ENCODE measurements at regions not wholly inside any gene's neighbourhood (a gene's known extent, or its start where the extent isn't known, plus 50 kb on each side); places are given as distances from the start of the nearest gene placed in this dataset.

GRCh38 chrX:82087699-82088098, 885.8 kb downstream of the SH3BGRL start:
- no peak for DNase-seq

- no peak for DNase-seq
Observed at GRCh38 chrX:82092307-82092706, 890.4 kb downstream of the SH3BGRL start.

GRCh38 chrX:82125103-82125502, 923.2 kb downstream of the SH3BGRL start:
- no peak for DNase-seq

- DNase-seq = no peak
Observed at GRCh38 chrX:82127228-82128123, 925.6 kb downstream of the SH3BGRL start.

GRCh38 chrX:82134378-82134777, 932.5 kb downstream of the SH3BGRL start:
- DNase-seq = no peak

- DNase-seq = no peak
Observed at GRCh38 chrX:82141942-82142341, 940.0 kb downstream of the SH3BGRL start.

GRCh38 chrX:82161195-82161594, 959.3 kb downstream of the SH3BGRL start:
- no peak for DNase-seq

- peak; percentile 4 for DNase-seq
Observed at GRCh38 chrX:82163701-82164100, 961.8 kb downstream of the SH3BGRL start.

- no peak for DNase-seq
Observed at GRCh38 chrX:82196866-82197265, 995.0 kb downstream of the SH3BGRL start.

- no peak for DNase-seq
Observed at GRCh38 chrX:82208975-82209374, 1007.1 kb downstream of the SH3BGRL start.

GRCh38 chrX:82218361-82218760, 1016.5 kb downstream of the SH3BGRL start:
- DNase-seq = no peak

- DNase-seq = no peak
Observed at GRCh38 chrX:82219129-82219528, 1017.2 kb downstream of the SH3BGRL start.

GRCh38 chrX:82224961-82225360, 1023.1 kb downstream of the SH3BGRL start:
- no peak for DNase-seq

- DNase-seq = no peak
Observed at GRCh38 chrX:82230013-82230412, 1028.1 kb downstream of the SH3BGRL start.

- no peak for DNase-seq
Observed at GRCh38 chrX:82232679-82233078, 1030.8 kb downstream of the SH3BGRL start.

- no peak for DNase-seq
Observed at GRCh38 chrX:82237328-82237727, 1035.4 kb downstream of the SH3BGRL start.
